Fibroblast of mammary gland (primary cell): ENCODE measurements at regions not wholly inside any gene's neighbourhood (a gene's known extent, or its start where the extent isn't known, plus 50 kb on each side); places are given as distances from the start of the nearest gene placed in this dataset.

Source experiments
- DNase-seq: peaks from one replicate; pipeline ENCODE4 v3.0.0-alpha.2; 2010; ENCODE audit warnings: low read depth
- H3K4me3 ChIP-seq: 2 replicates; pipeline ENCODE4 v1.5.1; 2011; ENCODE audit warnings: low read depth, mild to moderate bottlenecking, low read length, moderate library complexity; ENCODE audit not compliant: control insufficient read depth
- TF ChIP-seq, protein P1 (sequence below): conservative IDR thresholded peaks from 2 replicates; pipeline ENCODE4 v1.5.1; 2011; ENCODE audit warnings: low read depth, low read length, inconsistent platforms; ENCODE audit not compliant: control insufficient read depth, insufficient read depth

DNA sequence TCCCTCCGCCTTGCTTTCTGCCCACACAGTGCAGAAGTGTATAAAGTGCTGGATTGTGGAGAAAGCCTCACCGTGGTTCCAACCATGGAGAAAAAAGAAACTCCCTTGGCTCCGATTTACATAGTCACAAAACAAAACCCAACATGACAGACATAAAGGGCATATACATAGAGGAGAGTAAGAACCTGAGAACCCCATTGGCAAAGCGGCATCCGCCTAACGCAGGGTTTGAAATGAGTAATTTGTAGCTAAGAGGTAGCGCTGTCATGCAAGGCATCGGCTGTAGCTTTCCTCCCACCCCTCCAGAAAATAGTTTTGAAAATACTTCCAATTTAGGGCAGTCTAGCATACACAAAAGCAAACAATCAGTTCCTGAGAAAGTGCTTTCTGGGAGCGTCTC lies 126.0 kb upstream of the NRBF2 start:
- H3K4me3 ChIP-seq = no peak overlapping the region
- DNase-seq = no peak

DNA sequence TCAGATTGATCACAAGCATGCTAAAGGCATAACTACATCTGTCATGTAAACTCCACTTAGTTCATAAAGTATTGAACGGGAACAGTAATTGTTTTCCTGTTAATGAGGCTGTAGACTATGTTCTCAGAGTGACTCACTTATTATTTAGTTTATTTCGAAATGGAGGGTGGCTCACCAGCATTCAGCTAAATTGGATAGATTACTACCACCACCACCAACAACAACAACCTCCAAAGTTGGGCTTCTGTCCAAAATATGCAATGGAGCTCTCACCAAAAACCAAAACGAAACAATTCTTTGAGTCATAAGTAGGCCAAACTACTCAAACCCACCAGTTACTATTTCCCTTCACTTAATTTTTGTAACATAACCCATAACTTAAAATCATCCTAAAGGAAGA lies 127.9 kb upstream of the NRBF2 start:
- DNase-seq = peak; percentile 95
- H3K4me3 ChIP-seq = no peak overlapping the region
- TF ChIP-seq, protein P1, sequence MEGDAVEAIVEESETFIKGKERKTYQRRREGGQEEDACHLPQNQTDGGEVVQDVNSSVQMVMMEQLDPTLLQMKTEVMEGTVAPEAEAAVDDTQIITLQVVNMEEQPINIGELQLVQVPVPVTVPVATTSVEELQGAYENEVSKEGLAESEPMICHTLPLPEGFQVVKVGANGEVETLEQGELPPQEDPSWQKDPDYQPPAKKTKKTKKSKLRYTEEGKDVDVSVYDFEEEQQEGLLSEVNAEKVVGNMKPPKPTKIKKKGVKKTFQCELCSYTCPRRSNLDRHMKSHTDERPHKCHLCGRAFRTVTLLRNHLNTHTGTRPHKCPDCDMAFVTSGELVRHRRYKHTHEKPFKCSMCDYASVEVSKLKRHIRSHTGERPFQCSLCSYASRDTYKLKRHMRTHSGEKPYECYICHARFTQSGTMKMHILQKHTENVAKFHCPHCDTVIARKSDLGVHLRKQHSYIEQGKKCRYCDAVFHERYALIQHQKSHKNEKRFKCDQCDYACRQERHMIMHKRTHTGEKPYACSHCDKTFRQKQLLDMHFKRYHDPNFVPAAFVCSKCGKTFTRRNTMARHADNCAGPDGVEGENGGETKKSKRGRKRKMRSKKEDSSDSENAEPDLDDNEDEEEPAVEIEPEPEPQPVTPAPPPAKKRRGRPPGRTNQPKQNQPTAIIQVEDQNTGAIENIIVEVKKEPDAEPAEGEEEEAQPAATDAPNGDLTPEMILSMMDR = no peak

More for the DNA sequence above, 126.0 kb upstream of the NRBF2 start:
- TF ChIP-seq, protein P1 = no peak

DNA sequence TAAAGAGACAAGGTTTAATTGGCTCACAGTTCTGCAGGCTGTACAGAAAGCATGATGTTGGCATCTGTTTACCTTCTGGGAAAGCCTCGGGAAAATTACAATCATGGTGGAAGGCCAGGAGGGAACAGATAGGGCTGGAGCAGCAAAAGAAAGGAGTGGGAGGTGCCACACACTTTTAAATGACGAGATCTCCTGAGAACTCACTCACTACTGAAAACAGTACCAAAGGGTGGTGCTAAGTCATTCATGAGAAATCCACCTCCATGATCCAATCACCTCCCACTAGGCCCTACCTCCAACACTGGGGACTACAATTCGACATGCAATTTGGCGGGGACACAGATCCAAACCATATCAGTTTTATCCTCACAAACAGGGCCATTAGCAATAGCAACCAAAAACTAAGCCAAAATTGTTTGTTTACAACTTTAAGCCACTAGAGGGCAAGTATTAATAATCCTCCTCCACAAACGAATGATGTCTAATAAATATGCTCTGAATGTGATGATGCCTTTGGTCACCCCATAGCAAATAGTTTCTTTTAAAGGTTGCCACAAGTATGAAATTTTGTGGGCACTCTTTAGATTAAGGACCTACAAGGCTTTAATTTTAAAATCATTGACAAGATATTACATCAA lies 129.2 kb upstream of the NRBF2 start:
- TF ChIP-seq, protein P1 = peak; percentile 45
- DNase-seq = peak; percentile 19
- no peak overlapping the region for H3K4me3 ChIP-seq

DNA sequence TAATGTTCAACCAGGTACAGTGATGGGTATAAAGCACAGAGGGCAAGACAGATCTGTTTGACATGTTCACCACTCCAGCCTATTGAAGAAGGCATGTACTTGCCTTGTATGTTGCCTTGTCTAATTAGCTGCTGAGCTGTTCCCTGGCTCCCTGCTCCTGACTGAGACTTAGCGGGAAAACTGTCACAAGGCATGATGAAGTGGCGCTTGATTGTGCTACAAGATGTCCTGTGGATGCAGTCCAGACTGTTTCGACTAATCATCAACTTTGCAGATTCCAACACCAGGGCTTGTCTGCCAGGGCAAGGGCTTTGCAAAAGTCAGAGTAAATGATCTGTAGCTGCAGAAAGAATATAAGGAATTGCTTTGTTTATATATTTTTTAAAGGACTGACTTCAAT lies 136.2 kb upstream of the NRBF2 start:
- TF ChIP-seq, protein P1 = no peak
- DNase-seq = no peak

DNA sequence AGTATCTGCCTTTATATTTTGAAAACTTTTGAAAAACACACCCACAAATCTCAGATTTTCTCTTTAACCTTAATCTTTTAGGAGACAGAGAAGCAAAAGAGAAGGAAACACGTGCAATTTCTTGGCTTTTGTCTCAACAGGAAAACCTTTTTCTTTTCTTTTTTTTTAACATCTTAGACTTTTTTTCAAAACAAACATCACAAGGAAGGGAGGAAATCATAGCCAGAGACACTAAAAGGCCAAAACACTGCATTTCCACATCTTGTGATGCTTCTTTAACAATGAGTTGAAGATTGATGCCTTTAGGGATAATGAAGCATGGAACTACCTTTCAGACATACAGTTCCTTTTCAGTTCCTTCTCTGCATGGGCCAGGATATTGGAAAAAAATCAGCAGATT lies 136.6 kb upstream of the NRBF2 start:
- DNase-seq = no peak

More for the DNA sequence above, 136.2 kb upstream of the NRBF2 start:
- no peak overlapping the region for H3K4me3 ChIP-seq

DNA sequence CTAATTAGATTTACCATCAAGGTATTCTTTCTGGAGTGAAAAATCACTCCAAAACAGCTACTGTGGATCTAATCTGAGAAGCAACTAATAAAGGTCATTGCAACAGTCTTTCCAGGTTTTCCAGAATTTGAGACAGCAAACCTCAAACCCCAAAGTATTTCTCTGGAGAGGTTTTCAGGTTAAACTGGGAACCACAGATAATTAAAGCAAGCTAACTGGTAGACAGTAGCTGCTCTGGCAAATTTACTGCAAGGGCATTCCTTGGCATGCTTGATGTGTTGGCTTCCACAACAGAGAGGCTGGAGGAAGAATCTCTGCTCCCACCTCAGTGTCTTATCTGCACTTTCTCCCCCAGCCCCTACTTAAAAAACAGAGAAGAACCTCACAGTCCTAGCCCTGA lies 140.0 kb upstream of the NRBF2 start:
- no peak overlapping the region for H3K4me3 ChIP-seq
- DNase-seq = no peak
- TF ChIP-seq, protein P1 = no peak

More for the DNA sequence above, 136.6 kb upstream of the NRBF2 start:
- no peak overlapping the region for H3K4me3 ChIP-seq
- TF ChIP-seq, protein P1 = no peak

DNA sequence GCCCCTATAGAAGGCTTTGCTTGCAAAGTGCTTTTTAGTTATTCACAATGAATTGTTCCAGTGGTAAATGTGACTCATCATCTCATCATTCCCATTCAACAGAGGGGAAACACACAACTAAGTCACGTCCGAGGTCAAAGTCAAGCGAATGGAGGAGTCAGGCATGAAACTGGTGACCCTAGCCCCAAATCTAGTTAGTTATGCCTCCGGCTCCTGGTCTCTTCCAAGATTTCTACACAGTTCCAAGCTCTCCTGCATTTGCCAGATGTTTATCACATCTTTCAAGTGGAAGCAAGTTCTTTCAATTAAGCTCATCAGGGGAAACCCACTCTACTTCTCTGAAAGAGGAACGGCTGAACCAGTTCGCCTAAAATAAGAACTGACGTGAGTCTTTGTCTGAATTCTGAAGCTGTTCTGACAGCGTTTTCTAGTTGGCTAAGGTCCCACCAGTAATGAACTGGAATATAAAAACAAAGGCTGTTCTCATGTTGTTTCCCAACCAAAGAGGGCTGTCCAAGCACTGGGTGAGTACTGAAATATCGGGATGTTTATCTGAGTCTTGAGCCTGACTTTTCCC lies 140.9 kb upstream of the NRBF2 start:
- H3K4me3 ChIP-seq = no peak overlapping the region
- peak; percentile 83 for DNase-seq
- TF ChIP-seq, protein P1 = no peak
